Hematopoietic multipotent progenitor cell treated with erythropoietin and hydrocortisone succinate and interleukin-3 and kit ligand, for 8 days (in vitro differentiated cells): ENCODE measurements at regions not wholly inside any gene's neighbourhood (a gene's known extent, or its start where the extent isn't known, plus 50 kb on each side); places are given as distances from the start of the nearest gene placed in this dataset.

ENCODE experiments used
- DNase-seq: peaks from one replicate; pipeline ENCODE4 v3.0.0-alpha.2; 2015

- peak; percentile 39 for DNase-seq
Observed at GRCh38 chr2:42864641-42865280, 72.4 kb upstream of the HAAO start.

DNA sequence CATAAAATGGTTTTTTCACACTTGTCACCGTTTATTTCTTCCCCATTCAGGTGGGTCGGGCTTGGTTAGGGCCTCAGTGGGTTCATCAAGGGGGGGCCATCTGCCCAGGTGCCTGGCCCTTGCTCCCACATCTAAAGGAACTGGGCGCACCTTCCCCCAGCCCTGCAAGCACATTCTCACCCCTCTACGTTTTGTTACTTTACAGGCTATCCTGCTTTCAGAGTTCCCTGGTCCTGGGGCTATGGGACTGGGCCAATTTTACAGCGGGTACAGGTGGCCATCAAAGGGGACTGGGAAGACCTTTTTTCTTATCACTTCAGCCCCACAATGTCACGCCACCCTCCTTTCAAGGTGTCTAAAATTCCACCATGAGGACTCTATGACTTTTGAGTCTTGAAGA, 71.8 kb upstream of the HAAO start:
- DNase-seq, result no peak

- no peak for DNase-seq
Observed at GRCh38 chr2:42863751-42864150, 71.4 kb upstream of the HAAO start.

GRCh38 chr2:42863320-42863719, 70.9 kb upstream of the HAAO start:
- DNase-seq, result no peak

- DNase-seq, result no peak
Observed at GRCh38 chr2:42862669-42863185, 70.3 kb upstream of the HAAO start.

DNA sequence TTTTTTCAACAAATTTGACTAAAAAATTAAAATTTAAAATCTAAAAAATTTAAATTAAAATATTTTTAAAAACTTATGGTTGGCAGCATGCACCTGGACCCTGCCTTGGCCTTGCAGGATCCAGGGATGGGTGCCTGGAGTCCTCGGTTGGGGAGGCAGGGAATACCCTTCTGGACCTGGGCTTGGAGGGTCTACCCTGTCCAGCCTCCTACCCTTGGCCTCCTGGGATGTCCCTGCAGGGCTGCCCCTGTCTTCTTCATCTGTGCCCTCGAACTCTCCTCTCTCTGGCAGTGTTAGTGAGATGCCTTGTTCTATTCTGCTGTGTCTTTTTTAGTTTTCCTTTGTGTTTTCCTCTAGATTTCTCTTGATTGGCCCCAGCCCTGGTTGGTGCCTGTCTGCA, 68.9 kb upstream of the HAAO start:
- no peak for DNase-seq

- DNase-seq, result peak; percentile 32
Observed at GRCh38 chr2:42860319-42861094, 68.1 kb upstream of the HAAO start.

DNA sequence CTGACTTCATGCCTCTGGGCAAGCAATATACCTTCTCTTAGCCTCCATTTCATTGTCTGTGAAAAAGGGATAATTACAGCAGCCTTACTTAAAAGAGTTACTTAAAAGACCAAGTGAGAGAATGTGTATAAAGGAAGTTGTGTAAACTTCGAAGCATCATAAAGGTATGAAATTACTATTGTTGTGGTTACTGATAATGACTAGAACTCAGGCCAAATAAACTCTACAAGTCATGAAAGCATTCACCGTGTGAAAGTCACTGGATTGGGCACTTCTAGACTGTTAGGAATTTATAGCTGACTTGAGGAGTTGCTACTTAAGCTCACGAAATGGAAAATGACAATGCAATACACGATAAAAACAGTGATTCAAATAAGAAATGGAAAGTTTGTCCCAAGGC, 67.4 kb upstream of the HAAO start:
- peak; percentile 57 for DNase-seq

GRCh38 chr2:42859006-42859552, 66.7 kb upstream of the HAAO start:
- peak; percentile 93 for DNase-seq

- DNase-seq, result no peak
Observed at GRCh38 chr2:42858140-42859005, 66.0 kb upstream of the HAAO start.

GRCh38 chr2:42856891-42857632, 64.7 kb upstream of the HAAO start:
- no peak for DNase-seq

DNA sequence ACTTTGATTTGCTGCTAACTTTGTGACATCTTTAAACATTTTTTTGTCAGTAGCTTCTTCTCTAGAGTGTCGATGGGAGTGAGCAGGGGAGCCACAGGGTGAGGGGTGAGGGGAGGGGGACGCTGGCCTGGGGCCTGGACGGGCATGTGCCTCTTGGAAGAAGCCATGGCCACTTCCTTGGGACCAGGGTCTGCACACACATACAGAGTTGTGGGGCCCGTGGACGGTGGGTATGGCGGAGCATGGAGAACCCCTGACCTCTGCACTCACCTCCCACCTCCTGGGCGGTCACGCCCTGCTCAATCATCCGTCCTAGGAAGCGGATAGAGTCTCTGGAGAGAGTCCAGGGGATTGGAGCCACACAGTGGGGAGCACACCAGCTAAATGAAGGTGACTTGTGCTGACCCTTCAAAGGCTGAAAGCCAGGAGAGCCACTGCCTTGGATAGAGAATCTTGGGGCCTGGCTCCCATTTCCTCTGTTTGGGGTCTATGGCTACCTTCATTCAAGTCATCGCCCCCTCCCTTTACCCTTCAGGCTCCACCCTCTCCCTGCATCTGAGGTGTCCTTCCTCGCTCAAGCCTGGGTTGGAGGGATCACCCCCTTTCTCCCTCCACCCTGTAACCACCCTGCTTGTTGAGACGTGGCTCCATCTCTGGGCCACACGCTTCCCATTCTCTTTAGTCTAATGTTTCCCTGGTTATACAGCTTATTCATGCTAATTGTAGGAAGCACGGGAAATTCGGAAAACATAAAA, 63.9 kb upstream of the HAAO start:
- DNase-seq, result no peak

DNA sequence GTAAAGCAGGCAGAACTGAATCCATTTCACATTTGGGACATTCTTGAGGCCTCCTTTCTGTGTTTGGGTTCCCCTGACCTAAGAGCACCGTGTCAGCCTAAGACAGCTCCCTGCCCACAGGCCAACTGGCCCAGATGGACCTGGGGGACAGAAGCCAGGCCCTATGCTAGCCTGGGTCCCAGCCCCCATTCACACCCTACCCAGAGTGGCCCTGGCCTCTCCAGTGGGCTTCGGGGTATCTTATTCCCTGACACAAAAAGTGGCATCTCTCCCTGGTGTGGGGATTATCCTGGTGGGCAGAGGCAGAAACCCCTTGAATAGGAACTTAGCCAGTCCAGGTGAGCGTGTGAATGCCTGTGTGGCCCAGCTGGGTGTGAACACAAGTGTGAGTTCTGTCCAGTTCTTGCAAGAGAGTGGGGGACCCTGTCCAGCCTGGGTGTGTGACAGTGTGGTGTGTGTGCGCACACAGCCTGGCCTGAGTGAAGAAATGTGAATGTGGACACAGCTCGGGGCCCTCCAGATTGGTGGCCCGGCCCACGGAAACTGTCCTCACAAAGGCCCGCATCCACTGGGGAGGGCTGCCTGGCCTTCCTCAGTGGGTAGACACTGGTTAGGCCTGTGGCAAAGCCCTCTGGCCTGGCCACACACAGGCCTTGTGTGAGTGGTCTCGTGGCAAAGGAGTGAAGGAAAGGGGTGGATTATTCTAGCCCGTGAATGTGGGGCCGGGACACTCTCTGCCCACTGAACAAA, 63.0 kb upstream of the HAAO start:
- no peak for DNase-seq

DNA sequence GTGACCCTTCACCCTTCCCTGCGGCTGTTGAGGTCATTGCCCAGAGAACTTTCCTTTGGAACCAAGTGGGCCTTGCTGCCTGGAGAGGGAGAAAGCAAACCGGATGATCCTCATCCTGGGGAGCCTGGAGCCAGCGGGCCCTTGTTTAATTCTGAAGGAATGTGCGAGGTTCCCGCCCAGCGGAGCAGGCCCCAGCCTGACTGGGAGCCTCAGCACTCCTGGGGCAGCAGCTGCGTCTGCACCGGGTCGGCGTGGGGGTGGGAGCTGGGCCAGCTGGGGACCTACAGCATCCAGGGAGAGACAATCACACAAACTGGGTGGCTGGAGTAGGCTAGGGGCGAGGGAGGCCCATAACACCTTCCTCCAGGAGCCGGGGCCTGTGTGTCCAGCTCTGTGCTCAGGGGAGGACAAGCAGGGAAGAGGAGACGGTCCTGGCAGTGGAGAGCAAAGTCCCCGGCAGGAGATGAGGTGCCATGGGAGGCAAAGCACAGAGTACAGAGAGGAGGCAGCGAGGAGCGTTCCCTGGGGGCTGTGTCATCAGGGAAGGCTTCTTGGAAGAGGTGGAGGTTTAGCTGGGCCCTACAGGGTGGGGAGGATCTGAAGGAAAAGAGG, 61.9 kb upstream of the HAAO start:
- DNase-seq, result no peak

DNA sequence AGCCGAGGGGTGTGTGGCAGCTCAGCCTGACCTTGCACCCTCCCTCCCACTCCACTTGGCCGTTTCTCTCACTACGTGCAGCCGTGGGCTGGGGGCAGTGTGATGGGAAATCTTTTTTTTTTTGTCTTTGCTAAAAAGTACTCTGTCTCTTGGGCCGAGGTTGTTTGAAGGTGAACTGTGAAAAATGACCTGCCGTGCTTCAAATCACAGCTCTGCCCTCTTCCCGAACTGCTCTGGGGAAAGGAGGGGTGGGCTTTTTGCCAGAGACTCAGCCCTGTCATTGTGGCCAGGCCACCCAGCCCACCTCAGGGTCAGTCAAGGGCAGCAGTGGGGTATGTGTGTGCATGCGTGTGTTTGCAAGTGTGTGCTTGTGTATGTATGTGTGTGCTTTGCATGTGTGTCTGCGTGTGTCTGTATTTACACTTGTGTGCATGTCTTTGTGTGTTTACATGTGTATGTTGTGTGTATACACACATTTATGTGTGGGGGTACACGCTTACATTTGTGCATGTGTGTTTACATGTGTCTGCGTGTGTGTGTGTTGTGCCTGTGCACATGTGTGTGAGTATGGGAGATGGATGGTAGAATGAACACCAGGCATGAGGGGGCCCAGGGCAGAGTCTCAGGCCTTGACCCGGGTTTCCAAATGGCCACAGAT, 61.3 kb upstream of the HAAO start:
- DNase-seq, result no peak

DNA sequence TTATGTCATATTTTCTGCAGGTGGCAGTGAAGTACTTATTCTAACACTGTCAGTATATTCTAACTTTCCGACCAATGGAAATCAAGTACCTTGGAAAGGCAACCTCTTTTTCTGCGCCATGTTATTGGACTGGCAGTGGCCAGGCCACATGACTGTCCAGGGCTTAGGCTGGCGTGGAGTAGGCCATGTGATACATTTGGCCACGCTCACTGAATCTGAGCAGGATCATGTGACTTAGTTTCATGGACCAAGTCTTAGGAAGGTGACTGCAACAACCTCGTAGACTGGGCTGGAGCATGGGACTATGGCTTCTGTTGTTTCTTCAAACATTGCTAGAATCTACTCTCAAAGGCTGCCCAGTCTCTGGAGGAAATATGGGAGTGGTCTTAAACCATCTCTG, 60.4 kb upstream of the HAAO start:
- DNase-seq, result no peak

DNA sequence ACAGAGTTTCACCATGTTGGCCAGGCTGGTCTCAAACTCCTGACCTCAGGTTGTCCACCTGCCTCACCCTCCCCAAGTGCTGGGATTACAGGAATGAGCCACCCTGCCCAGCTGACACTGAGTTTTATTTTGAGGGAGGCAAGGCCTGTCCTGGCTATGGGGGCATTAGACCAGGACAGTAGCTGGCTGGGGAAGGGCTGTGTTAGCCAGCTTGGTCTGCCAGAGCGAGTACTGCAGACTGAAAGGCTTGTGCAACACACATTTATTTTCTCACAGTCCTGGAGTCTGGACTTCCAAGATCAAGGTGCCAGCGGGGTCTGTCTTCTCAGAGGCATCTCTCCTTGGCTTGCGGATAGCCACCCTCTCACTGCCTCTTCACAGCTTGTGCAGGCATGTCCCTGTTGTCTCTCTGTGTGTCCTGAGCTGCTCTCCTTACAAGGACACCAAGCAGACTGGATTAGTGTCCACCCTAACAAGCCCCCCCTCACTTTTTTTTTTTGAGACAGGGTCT, 59.4 kb upstream of the HAAO start:
- no peak for DNase-seq

DNA sequence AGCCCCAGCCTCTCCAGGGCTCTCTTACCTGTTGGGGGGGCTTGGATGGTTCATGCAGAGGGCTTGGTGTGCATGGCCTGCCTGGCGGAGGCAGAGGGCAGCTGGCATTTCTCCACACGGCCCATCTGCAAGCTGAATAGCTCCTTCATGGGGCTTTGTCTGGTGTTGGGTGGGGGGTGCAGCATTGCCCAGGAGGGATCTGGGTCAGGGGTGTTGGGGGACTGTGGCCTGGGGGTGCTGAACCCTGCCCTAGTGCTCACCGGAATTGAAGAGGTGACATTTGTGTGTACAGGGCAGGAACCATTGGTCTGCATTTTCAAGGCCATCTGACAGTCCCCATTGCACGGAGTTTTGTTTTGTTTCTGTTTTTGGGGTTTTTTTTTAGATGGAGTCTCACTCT, 58.8 kb upstream of the HAAO start:
- no peak for DNase-seq

GRCh38 chr2:42850016-42850805, 57.8 kb upstream of the HAAO start:
- no peak for DNase-seq
